AG10803 (cell line): ENCODE measurements at regions not wholly inside any gene's neighbourhood (a gene's known extent, or its start where the extent isn't known, plus 50 kb on each side); places are given as distances from the start of the nearest gene placed in this dataset.

Experiments
- DNase-seq: peaks from one replicate; pipeline ENCODE4 v3.0.0; 2010; ENCODE audit warnings: low read depth
- H3K4me3 ChIP-seq: 2 replicates; pipeline ENCODE4 v1.5.1; 2011; ENCODE audit warnings: mild to moderate bottlenecking, low read length, control low read depth
- TF ChIP-seq, protein P1 (sequence below): conservative IDR thresholded peaks from 2 replicates; pipeline ENCODE4 v1.5.1; 2011; ENCODE audit warnings: mild to moderate bottlenecking, low read length, control low read depth, inconsistent platforms

DNA sequence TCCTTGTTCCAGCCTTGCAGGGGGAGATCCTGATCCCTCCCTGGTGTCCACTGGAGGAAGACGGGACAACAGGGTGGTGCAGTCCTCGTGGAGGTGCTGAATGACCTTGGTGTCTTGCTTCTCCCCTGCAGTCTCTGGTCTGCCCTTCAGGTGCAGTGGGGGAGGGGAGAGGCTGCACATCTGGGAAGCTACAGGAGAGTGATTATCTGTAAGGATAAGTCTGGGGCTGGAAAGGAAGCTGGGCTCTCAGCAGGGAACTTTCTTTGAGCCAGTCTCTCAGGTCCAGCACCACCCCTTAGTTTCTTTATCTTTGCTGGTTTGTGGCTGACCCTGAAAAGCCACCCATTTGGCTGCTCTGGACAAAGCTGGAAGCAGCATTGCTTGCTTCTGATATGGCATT is 275.6 kb downstream of the CCSER2 start:
- no peak overlapping the region for H3K4me3 ChIP-seq
- no peak for DNase-seq
- TF ChIP-seq, protein P1, sequence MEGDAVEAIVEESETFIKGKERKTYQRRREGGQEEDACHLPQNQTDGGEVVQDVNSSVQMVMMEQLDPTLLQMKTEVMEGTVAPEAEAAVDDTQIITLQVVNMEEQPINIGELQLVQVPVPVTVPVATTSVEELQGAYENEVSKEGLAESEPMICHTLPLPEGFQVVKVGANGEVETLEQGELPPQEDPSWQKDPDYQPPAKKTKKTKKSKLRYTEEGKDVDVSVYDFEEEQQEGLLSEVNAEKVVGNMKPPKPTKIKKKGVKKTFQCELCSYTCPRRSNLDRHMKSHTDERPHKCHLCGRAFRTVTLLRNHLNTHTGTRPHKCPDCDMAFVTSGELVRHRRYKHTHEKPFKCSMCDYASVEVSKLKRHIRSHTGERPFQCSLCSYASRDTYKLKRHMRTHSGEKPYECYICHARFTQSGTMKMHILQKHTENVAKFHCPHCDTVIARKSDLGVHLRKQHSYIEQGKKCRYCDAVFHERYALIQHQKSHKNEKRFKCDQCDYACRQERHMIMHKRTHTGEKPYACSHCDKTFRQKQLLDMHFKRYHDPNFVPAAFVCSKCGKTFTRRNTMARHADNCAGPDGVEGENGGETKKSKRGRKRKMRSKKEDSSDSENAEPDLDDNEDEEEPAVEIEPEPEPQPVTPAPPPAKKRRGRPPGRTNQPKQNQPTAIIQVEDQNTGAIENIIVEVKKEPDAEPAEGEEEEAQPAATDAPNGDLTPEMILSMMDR: no peak

DNA sequence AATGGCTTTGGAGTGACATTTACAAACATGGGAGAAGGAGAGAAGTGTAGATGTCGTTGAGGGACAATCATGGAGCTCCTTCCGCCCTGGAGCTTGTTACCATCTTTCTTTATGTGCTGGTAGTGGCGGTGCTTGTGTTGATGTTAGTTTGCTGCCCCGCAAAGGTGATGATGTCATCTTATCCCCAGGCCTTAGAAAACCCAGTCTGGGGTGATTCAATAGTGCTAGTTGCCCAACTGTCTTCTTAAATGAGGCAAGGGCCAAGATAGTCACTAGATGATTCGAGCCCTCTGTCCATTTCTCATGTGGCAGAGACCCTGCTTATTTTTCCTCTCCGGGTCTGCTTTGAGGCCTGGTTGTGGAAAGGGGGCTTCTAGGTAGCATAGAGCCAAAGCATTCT is 277.4 kb downstream of the CCSER2 start:
- no peak for DNase-seq
- TF ChIP-seq, protein P1: no peak
- no peak overlapping the region for H3K4me3 ChIP-seq

DNA sequence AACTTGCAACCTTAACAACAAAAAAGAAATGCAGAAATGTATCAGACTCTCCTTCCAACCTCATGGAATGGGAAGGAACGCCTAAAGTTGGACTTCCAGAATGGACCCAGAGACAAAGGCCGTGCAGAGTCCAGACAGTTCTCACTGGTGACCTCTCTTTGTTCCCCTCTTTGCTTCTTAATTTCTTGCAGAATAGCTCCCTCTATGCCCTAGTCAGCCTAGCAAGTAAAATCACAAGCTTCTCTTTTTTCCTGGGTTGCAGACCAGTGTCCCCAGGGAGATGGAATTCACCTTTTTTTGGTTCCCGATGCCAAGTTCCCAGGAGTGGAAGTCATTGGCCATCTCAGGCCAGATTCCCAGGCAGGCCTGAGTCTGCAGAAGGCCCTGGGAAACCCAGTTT is 278.0 kb downstream of the CCSER2 start:
- TF ChIP-seq, protein P1: no peak
- DNase-seq: no peak
- H3K4me3 ChIP-seq: no peak overlapping the region

DNA sequence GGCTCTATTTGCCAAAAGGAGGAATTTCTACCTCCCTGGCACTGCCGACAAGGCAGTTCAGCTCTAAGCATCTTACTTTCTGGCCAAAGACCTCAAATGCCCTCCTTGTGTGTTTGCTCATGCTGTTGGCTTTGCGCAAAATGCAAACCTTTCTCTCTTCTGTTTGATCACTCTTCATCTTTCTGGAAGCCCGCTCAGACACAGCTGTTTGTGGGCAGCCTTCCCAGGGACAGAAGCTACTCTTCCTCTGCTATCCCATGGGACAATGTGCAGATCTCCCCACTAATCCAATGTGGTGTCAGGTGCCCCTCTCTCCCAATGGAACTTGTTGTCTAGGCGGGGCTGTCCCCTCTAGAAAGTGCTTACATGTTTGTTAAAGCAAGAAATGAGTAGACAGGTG is 278.7 kb downstream of the CCSER2 start:
- TF ChIP-seq, protein P1: no peak
- DNase-seq: no peak
- no peak overlapping the region for H3K4me3 ChIP-seq

DNA sequence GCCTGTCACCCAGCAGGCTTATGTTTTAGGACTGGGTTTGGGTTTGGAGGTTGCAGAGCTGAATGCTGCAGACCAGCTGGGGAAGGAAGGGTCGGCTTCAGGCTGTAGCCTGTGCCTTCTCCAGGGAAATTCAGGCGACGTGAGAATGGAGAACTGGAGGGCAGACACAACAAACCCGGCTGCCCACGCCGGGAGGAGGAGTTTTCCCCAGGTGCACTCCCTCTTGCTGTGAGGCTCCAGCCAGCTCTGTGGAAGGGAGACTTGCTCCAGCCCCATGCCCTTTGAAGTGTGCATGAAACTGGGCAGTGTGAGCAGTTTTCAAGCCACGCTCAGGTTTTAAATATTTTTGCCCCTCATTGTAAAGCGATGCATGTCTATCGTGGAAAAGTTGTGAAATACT is 279.1 kb downstream of the CCSER2 start:
- no peak for DNase-seq
- TF ChIP-seq, protein P1: no peak
- H3K4me3 ChIP-seq: no peak overlapping the region

DNA sequence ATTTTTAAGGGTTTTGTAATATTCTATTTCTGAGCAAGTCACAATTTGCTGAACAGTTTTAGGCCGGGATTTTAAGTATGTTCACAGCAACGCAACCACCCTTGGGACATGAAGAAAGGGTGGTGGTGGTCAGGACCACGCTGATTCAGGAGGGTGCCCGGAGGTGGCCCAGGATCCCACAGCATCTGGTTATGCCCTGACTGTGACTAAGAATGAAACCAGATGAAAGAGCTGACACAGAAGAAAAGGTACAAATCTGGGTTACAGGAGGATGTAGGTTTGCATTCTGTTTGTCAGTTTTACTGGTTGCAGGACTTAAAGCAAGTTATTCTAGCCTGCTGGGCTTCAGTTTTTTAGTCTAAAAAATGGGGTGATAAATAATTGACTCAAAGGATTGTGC is 279.7 kb downstream of the CCSER2 start:
- TF ChIP-seq, protein P1: no peak
- DNase-seq: no peak
- H3K4me3 ChIP-seq: no peak overlapping the region

DNA sequence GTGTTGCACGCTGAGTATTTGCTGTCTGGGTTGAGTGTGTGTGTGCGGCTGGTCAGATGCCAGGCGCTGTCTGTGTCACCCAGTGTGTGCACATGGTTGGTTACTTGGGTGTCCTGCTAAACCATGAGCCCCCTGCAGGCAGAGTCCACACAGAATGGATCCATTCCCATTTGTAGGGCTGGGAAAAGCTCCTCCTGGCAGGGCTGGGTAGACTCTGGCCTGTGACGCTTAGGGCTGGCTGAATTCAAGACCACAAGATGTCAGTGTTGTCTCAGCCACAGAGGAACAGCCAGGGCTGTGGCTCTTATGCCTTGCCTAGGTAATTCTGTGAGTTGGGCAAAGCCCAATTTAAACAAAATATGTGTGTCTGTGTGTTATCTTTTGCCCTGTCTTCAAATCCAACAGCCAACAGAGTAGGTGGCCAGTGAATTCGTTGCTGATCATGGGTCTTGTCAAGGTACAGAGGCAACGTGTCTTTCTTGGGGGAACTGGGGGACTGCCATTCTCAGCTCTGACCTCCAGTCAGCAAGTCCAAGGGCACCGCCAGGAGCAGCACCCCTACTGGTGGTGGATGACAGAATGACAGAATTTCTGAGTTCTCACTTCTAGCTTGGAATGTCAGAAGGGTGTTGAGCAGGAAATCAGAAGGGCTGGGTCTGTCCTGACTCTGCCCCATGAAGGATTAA is 285.1 kb downstream of the CCSER2 start:
- H3K4me3 ChIP-seq: no peak overlapping the region
- TF ChIP-seq, protein P1: no peak
- DNase-seq: no peak
